ENCODE measurements at regions not wholly inside any gene's neighbourhood (a gene's known extent, or its start where the extent isn't known, plus 50 kb on each side); places are given as distances from the start of the nearest gene placed in this dataset.

DNA sequence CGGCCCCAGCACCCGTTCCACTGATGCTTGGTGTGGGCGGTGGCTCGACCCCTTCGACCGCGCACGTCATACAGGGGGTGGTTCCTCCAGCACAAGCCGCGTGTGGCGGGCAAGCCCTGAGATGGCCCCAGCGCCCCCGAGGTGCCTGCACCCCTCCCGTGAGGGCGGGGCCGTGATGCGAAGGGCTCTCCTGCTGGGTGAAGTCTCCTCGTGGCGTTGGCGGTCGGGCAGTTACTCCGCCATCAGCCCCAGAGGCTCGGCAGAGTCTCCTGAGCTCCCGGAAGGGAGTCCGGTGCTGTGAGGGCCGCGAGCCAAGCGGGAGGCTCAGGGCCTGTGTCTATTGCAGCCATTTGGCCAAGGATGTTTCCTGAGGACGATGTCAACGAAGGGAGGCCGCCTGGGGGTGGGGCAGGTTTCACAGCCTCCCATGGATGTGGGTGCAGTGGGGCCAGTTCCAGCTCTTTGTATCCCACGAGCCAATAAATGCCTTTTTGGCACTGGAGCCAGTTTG, 78.1 kb upstream of the GALNT9 start:
- no peak for DNase-seq (ENCODE audit: low read depth)

DNA sequence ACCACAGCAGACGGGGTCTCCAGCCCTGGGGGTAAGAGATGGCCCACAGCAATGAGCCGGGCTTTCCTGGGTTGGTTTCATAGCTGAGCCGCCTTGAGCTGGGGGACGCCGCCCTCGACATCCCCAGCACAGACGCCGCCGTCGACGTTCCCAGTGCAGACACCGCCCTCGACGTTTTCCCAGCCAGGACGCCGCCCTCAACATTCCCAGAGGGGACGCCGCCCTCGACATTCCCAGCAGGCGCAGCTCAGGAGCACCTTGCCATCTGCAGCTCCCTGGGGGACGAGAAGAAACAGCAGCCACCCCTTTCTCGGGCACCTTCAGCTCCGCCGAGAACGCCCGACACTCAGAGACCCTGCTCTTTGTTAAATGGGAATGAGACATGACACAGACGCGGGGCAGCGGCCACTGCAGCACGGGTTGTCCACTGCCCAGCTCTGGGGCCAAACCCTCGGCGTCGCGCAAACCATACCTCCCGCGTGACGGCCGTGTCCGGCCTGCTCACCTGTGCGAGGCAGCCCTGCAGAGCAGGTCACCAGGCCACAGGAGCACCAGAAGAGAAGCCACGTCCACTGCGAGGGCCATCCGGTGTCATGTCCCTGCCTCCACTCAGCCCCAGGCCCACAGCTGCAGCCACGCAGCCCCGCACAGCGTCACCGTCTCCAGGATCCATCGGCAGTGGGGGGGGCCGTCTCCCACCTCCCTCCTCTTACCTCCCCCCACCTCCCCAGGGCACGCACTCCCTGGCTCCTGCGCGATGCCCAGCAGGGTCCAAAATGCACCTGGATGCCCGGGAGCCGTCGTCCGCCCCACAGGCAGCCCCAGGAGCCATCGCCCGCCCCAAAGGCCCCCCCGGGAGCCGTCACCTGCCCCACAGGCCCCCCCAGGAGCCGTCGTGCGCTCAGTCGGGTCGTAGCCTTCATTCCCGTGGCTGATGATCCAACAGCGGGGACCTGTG, 77.4 kb upstream of the GALNT9 start:
- no peak for DNase-seq (ENCODE audit: low read depth)

DNA sequence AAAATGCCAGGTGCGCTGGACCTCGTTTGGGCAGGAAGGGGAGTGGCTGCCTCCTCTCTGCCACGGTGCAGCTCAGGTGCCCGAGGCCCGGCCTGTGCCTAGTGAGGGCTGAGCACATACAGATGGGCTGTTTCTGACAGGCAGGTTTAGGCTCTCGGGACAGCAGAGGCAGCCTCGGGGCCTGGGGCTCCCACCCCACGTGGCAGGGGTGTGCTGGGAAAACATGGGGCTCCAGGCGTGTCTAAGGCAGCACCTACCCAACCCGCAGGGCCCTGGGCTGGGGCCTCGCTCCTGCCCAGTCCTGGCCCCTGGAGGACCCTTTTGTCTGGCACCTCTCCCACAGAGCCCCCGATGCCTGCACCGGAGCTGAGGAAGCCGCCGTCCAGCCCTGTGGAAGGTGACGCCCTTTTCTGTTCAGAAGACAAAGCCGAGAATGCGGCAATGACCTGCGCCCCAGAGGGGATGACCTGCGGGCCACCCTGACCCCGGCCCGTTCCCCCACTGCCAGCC, 76.4 kb upstream of the GALNT9 start:
- no peak for DNase-seq (ENCODE audit: low read depth)

DNA sequence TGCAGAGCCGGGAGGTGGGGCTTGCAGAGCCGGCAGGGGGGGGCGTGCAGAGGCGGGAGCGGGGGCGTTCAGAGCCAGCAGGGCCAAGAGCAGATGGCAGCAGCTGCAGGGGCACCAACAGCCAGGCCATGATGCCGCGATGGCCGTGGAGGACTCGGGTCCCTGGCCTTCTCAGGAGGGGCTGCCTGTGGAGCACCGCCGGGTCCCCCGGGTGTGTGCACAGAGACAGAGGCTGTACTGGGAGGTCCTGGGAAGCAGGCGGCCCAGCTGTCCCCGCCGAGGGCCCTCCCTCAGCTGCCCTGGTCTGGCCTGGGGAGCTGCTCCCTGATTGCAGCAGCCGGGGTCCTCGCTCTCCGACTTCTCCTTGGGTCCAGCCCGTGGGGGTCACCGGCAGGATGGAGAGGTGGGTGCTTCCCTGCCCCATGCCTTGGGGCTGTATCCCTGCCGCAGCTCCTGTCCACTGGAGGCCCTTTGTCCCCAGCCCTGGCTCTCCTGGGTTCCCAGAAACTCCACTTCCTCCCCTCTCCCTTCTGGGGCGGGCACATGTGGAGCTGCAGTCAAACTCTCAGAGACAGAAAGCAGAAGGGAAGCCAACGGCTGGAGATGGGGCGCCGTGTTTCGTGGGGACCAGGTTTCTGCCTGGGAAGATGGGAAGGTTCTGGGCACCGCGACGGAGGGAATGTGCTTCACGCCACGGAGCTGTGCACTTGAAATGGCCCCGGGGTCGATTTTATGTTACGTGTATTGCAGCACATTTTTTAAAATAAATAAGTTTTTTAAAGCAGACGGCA, 75.8 kb upstream of the GALNT9 start:
- DNase-seq (ENCODE audit: low read depth), result no peak

DNA sequence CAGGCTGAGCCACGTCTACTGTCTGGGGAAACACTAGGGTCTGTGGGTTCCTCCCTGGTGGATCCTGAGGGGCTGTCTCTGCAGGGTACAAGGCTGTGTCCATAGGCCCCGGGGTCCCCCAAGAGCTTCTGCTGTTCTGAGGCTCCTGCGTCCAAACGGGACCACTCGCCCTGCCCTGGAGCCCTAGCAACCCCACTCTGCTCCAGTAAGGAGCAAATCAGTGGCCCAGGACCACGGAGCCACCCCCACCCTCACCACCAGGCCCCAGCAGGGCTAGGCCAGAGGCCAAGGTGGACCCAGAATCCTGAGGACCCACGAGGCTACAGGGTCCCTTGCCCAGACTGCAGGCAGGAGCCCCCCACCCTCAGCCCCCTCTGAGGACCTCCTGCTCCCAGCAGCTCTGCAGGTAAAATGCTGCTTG, 75.1 kb upstream of the GALNT9 start:
- DNase-seq (ENCODE audit: low read depth), result no peak

DNA sequence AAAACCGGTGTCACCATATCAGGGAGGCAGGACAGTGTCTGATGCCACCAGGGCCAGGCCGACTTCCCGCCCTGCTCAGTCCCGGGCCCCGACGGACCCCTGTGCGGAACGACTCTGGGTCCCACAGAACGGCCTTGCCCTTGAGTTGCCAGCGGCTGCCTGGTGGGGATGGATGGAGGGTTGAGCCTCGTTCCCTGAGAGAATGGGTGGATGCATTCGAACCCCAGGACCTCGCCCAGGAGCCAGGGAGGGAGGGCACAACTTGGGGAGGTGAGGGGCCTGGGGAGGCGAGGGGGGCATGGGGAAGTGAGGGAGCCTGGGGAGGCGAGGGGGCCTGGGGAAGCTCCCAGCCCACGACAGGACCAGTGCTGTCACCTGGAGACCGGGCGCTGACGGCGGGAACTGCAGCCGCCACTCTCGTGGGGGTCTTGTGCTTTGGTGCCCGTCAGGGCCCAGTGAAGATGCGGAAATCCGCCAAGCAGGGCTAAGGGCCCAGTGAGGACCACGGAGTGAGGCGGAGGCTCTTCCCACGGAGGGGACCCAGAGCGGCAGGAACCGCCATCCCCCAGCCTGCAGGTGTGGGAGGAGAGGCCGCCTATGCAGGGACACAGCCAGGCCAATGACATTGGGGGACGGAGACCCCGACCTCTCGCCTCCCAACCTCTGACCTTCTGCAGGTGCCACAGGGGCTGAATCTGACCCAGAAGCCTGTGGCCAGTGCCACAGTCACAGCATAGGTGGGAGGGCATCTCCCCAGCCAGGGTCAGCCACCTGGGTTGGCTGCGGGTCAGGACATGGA, 74.4 kb upstream of the GALNT9 start:
- DNase-seq (ENCODE audit: low read depth), result no peak

DNA sequence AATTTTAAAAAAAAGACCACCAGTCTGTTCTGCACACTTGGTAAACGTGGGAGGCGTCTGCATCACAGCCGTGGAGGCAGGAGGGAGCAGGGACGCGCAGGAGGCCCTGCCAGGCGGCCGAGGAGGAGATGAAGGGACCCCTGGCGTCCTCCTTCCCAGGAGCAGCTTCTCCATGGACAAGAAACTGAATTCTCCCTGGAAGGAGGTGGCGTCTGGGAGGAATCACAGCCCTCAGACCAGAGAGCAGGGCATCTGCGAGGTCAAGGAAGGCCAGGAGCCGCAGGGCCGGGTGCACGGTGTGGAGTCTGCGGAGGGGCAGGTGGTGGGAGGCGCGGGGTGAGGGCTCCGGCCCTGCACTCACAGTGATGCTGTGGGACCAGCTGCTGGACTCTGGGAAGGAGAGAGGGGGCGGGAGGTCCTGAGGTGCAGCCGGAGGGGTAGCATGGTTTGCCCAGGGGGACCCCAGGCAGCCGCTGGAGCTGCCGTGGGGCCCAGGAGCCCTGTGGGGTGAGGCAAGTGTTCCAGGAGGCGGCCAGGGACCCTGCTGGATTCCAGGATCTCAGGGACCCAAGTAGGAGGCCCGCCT, 73.5 kb upstream of the GALNT9 start:
- no peak for DNase-seq (ENCODE audit: low read depth)

DNA sequence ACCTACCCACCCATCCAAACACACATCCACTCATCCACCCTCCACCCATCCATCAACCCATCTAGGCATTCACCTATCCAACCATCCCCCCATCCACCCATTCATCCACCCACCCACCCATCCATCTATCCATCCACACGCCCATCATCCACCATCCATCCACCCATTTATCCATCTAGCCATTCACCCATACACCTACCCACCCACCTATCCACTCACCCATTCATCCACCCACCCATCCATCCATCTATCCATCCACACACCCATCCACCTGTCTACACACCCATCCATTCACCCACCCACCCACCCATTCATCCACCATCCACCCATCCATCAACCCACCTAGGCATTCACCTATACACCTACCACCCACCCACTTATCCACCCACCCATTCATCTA, 72.6 kb upstream of the GALNT9 start:
- DNase-seq (ENCODE audit: low read depth), result no peak

DNA sequence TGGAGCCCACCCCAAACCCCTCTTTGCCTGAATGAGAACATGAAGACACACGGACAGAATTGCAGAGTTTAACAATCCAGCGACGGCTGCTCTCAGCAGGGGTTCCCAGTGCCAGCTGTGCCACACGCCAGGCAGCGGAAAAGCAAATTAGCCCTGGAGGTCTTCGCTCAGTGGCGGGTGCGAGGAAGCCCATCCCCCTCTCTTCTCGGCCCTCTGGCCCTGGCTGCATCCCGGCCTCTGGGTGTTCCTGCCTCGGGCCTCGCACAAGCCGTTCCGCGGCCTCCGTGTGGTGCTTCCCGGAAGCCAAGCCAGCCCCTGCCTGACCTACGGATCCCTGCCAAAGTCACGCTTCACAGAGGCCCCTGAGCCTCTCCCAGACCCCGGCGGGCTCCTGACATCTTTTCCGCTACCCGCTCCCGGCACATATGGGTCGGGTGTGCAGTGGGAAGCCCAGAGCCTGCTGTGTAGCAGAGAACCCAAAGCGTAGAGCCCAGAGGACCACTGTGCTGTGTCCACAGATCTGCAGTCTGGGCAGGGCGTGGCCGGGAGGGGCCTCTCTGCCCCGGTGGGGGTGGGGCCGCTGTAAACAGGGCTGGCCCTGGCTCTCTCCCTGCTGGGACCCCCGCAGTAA, 70.7 kb upstream of the GALNT9 start:
- DNase-seq (ENCODE audit: low read depth), result no peak

DNA sequence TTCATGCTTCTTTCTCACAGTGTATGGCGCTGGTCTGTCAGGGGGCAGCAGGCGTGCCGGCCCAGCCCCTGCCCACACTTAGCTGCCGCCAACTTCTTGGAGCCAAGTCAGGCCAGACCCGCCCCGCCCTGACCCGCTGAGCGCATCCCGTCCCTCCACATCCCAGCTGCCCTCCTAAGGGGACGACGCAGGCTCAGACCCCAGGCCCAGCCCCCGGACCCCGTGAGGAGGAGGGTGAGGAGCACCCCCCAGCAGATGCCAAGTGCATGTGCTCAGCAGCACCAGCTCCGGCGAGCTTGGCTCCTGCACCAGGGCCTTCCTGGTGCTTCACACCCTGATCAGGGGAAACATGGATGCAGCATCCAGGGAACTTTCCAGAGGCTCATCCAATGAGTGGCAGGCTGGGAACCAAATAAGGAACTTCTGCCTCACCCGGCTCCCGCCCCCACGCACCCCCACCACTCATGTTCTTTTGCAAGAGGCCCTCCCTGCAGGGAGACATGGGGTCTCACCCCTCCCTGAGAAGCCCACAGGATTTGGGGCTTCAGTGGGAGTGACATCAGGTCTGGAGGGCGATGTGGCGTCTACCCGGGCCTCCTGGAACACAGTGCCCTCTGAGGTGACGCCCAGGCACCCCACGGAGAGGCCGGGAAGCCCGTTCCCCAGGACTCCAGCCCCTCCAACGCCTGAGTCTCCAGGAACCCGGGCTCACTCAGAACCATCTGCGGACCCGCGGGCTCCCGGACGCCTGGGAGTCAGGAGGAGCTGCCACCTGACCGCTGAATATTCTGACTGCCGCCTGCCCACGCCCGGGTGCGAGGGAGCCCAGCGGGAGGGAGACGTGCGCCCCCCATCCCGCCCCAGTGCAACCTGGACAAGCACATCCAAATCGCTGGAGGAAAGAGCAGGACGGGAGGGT, 70.0 kb upstream of the GALNT9 start:
- no peak for DNase-seq (ENCODE audit: low read depth)

DNA sequence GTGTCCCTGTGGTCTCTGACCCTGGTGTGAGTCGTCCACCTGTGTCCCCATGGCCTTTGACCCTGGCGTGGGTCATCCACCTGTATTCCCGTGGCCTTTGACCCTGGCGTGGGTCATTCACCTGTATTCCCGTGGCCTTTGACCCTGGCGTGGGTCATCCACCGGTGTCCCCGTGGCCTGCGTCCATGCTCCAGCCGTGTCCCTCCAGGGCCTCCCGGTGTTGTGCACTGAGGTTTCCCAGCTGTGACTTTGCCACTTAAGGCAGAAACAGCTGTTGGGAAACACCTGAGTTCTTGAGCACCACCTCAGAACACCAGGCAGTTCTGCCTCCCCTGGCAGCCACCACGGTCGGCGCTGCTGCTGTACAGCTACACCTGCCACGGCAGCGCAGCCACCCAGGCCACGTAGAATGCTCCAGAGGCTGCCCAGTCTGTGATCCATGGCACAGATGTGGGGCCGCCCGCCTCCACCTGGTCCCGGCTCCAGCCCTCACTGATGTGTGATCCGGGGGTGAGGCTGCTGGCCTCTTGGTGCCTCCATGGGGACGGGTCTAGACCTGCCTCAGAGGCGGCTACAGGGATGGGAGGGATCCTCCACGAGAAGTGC, 69.1 kb upstream of the GALNT9 start:
- DNase-seq (ENCODE audit: low read depth), result no peak

DNA sequence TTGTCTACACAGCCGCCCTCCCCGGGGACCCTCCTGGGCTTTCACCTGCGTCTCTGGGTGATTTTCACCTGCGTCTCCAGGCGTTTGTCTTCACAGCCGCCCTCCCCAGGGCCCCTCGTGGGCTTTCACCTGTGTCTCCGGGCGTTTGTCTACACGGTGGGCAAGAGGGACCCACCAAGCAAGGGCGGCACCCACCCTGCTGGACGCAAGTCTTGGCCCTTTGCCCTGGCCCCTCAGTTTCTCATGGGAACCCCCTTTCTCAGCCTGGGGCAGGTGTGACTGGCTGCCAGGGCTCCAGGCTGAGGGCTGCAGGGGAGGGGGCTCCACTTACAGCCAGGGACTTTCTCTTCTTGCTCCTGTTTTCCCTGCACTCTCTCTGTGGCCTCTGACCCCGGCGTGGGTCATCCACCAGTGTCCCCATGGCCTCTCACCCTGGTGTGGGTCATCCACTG, 68.6 kb upstream of the GALNT9 start:
- DNase-seq (ENCODE audit: low read depth), result no peak

DNA sequence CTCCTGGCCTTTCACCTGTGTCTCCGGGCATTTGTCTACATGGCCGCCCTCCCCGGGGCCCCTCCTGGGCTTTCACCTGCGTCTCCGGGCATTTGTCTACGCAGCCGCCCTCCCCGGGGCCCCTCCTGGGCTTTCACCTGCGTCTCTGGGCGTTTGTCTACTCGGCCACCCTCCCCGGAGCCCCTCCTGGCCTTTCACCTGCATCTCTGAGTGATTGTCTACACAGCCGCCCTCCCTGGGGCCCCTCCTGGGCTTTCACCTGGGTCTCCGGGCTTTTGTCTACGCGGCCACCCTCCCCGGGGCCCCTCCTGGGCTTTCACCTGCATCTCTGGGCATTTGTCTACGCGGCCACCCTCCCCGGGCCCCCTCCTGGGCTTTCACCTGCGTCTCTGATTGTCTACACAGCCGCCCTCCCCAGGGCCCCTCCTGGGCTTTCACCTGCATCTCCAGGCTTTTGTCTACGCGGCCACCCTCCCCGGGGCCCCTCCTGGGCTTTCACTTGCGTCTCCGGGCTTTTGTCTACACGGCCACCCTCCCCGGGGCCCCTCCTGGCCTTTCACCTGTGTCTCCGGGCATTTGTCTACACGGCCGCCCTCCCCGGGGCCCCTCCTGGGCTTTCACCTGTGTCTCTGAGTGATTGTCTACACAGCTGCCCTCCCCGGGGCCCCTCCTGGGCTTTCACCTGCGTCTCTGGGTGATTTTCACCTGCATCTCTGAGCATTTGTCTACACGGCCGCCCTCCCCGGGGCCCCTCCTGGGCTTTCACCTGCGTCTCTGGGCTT, 68.0 kb upstream of the GALNT9 start:
- DNase-seq (ENCODE audit: low read depth), result no peak

DNA sequence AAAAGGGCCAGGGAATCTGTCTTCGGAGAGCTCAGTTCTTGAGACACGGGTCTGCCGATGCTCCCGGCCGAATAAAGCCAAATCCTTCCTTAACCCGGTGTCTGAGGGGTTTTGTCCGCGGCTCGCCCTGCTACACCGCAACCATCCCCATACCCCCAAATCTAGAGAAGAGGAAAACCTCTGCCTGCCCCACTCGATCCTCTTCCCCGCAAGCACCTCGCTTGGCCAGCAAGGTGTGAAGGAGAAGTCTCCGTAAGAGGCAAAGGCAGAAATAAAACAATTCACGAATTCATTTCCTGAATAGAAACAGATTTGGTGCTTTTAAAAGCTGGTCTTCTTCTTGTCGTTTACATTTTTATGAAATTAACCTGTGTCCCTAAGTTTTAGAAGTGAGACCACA, 67.3 kb upstream of the GALNT9 start:
- no peak for DNase-seq (ENCODE audit: low read depth)

DNA sequence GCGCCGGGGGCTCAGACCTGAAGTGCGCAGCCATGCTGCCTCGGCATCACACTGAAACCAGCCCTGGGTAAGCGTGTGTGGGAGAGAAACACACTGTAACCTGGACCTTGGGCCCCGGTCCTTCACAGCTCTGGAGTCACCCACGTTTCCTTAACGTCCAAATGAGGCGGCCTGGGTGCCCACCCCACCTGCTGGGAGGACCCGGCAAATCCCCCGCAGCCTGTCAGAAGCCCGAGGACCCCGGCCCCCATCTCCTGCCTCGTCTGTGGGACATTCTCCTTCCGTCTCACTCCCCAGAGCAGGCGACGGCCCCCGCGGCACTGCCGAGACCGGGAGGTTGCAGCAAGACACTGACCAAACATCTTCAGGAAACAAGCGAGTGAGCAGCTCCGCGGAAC, 66.5 kb upstream of the GALNT9 start:
- DNase-seq (ENCODE audit: low read depth), result no peak

DNA sequence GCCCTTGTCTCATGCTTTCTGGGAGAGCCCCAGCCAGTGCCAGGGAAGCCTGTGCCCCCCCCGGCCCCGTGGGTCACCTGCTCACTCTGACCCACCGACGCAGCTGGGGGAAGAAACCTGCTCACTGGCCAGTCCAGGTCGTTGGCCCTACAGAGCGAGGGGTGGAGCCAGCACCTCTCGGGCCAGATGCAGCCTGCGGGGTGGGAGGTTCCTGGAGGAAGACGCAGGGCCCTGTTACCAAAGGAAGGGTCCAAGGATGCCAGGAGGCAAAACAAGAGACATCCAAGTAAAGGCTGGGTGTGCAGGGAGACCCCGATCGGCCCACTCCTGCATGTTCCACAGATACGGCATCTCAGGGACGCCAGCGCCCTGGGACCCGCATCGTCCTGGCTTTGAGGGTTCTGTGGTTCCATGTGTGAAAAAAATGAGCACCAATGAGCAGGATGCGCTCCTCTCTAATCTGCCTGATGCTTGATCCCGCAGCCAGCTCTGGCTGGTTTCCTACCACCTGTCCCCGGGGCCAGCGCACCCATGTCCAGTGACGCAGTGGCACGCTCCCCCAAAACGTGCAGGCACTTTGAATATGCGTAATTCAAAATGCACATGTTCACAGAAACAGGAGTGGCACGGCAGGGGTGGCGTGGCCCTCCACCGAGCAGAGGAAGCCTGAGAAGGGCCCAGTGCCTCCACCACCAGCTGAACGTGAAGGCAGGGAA, 66.0 kb upstream of the GALNT9 start:
- no peak for DNase-seq (ENCODE audit: low read depth)

DNA sequence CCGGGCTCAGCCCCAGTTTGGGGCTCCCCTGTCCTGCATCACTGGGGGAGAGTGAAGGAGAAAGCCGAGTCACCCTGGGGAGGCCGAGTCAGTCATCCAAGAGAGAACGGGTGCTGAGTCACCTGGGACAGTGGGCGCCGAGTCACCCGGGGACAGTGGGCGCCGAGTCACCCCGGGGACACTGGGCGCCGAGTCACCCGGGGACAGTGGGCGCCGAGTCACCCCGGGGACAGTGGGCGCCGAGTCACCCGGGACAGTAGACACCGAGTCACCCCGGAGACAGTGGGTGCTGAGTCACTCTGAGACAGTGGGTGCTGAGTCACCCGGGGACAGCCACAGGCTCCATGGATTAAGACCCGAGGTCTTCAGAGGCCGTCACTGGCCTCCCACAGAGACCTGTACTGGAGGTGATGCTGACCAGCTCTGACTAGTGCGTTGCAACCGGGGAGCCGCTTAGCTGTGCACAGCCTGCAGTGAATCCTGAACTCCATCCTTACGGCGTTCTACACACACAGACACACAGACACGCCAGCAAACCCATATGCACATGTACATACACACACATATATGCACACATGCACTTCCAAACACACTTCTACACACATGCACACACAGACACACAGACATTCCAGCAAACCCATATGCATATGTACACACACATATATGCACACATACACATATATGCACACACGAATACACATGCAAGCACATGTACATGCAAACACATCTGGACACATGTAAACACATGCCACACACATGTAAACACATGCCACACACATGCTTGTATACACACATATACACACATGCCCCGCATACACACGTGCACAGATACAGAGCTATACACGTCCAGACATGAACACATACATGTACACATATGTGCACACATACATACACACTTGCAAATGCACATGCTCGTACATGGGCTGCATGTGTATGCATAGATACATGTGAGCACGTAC, 64.9 kb upstream of the GALNT9 start:
- no peak for DNase-seq (ENCODE audit: low read depth)
